Parathyroid adenoma (tissue), 2 donors: ENCODE measurements at regions not wholly inside any gene's neighbourhood (a gene's known extent, or its start where the extent isn't known, plus 50 kb on each side); places are given as distances from the start of the nearest gene placed in this dataset.
"Not testable (repeated sequence)": the region's sequence is repeated elsewhere in the genome, so short reads cannot be mapped to it uniquely, and the experiment has no call there.

Experiments
- H2AFZ ChIP-seq: fragments of 300-600 bp; sonication (generic); one replicate; pipeline ENCODE4 v1.7.0; 2017; ENCODE audit warnings: antibody characterized with exemption, mild to moderate bottlenecking
- H3K27ac ChIP-seq: fragments of 300-600 bp; sonication (generic); one replicate; pipeline ENCODE4 v1.7.0; 2017
- H3K27me3 ChIP-seq: fragments of 300-600 bp; sonication (generic); one replicate; pipeline ENCODE4 v1.7.0; 2017; ENCODE audit warnings: low read length; ENCODE audit not compliant: control insufficient read depth, insufficient read depth
- H3K36me3 ChIP-seq: fragments of 300-600 bp; sonication (generic); one replicate; pipeline ENCODE4 v1.7.0; 2017; ENCODE audit warnings: low read length; ENCODE audit not compliant: control insufficient read depth, insufficient read depth
- H3K4me1 ChIP-seq: fragments of 300-600 bp; sonication (generic); one replicate; pipeline ENCODE4 v1.7.0; 2017; ENCODE audit warnings: control low read depth
- H3K4me2 ChIP-seq: fragments of 300-600 bp; sonication (generic); one replicate; pipeline ENCODE4 v1.7.0; 2017; ENCODE audit warnings: low read length
- H3K4me3 ChIP-seq: fragments of 300-600 bp; sonication (generic); one replicate; pipeline ENCODE4 v1.7.0; 2017; ENCODE audit warnings: low read depth, low read length
- H3K79me2 ChIP-seq: fragments of 300-600 bp; sonication (generic); one replicate; pipeline ENCODE4 v1.7.0; 2017; ENCODE audit warnings: control low read depth
- H3K9ac ChIP-seq: fragments of 300-600 bp; sonication (generic); one replicate; pipeline ENCODE4 v1.7.0; 2017; ENCODE audit warnings: mild to moderate bottlenecking
- H3K9me3 ChIP-seq: fragments of 300-600 bp; sonication (generic); one replicate; pipeline ENCODE4 v1.7.0; 2017; ENCODE audit warnings: low read length; ENCODE audit not compliant: control insufficient read depth
- CTCF ChIP-seq: fragments of 300-600 bp; sonication (generic); IDR thresholded peaks from one replicate; pipeline ENCODE4 v1.7.0; 2017; ENCODE audit warnings: antibody characterized with exemption, mild to moderate bottlenecking
- donor health status: primary hyperparathyroidism.

DNA sequence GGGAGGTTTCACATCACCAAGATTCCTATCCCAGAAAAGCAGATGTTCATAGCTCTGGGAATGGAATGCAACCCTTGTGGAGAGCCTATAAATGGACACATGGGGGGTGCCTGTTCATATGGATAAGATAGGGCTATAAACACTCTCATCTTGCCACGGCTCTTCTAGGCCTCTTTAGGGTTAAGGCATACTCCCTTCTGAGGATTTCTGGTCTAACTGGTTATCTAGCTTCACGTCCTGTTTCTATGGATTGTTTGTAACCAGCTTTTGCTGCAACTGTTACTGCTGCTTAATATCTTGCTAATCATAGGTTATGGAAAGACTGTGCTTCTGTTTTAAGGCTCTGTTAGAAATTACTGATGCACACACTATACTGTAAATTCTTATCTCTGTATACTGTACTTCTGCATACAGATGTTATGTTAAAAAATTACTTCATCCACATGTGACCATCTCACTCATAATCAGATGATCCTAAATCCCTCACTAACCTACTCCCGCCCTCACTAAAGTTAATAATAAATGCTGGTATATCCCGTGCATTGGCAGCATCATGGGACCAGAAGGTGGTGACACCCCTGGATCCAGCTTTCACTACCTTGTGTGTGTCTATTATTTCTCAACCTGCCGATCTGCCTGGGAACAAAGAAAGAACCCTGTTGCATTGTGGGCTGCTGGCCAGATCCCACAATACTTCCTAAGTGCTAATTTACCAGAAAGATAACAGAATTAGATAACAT, 68.7 kb downstream of the PRKAB2 start:
- H3K27ac ChIP-seq, H3K36me3 ChIP-seq, H3K9me3 ChIP-seq: not testable (repeated sequence)

GRCh38 chr1:147099192-147099591, 73.1 kb downstream of the PRKAB2 start:
- Histone ChIP-seq H3K27me3 (no peaks in the 10 kb centered on the region), H2AFZ (no peak overlapping the region), H3K27ac (no peak overlapping the region), H3K4me3 (no peak overlapping the region), H3K36me3 (no peaks in the 10 kb centered on the region), H3K79me2 (no peaks in the 10 kb centered on the region), H3K4me1 (no peaks in the 10 kb centered on the region), H3K9me3 (no peaks in the 10 kb centered on the region), H3K9ac (no peak overlapping the region), H3K4me2 (no peak overlapping the region)
- no peak for TF ChIP-seq CTCF

More for the DNA sequence above, 68.7 kb downstream of the PRKAB2 start:
- not testable (repeated sequence) for H3K79me2 ChIP-seq, H2AFZ ChIP-seq, H3K4me3 ChIP-seq, H3K4me1 ChIP-seq, H3K4me2 ChIP-seq, H3K27me3 ChIP-seq, H3K9ac ChIP-seq

GRCh38 chr1:147098338-147098973, 73.8 kb downstream of the PRKAB2 start:
- H3K36me3 ChIP-seq, H3K4me3 ChIP-seq, H3K4me2 ChIP-seq, H3K9me3 ChIP-seq, H3K27me3 ChIP-seq, H3K79me2 ChIP-seq, H3K9ac ChIP-seq, H2AFZ ChIP-seq, H3K27ac ChIP-seq, H3K4me1 ChIP-seq: not testable (repeated sequence)

DNA sequence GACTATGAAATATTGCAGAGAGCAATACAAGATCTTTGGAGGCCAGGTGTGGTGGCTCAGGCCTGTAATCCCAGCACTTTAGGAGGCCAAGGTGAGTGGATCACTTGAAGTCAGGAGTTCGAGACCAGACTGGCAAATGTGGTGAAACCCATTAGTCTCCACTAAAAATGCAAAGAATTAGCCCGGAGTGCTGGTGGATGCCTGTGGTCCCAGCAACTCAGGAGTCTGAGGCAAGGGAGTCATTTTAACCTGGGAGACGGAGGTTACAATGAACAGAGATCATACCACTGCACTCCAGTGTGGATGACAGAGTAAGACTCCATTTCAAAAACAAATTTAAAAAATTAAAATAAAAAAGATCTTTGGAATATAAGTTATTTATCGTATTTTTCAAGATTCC, 76.6 kb downstream of the PRKAB2 start:
- H3K9me3 ChIP-seq: no peaks in the 10 kb centered on the region
- no peaks in the 10 kb centered on the region for H3K4me1 ChIP-seq
- H3K4me3 ChIP-seq: no peak overlapping the region
- H2AFZ ChIP-seq: no peak overlapping the region
- H3K27ac ChIP-seq: no peak overlapping the region
- H3K27me3 ChIP-seq: no peaks in the 10 kb centered on the region
- H3K9ac ChIP-seq: no peak overlapping the region
- TF ChIP-seq CTCF: no peak
- no peaks in the 10 kb centered on the region for H3K79me2 ChIP-seq
- H3K4me2 ChIP-seq: no peak overlapping the region
- no peaks in the 10 kb centered on the region for H3K36me3 ChIP-seq

DNA sequence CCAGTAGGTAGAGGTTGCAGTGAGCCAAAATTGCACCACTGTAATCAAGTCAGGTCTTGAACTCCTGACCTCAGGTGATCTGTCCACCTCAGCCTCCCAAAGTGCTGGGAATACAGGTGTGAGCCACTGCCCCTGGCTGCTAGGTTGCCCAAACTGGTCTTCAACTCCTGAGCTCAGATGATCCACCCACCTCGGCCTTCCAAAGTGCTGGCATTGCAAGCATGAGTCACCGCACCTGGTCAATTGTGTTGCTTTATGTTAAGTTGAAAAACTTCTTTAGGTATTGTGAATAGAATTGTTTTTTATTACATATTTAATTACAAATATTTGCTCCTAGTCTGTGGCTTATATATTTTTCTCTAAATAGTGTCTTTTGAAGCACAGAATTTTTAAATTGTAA, 80.5 kb downstream of the PRKAB2 start:
- Histone ChIP-seq H3K79me2 (no peaks in the 10 kb centered on the region), H3K9me3 (no peaks in the 10 kb centered on the region), H3K36me3 (no peaks in the 10 kb centered on the region), H3K4me3 (no peak overlapping the region), H3K27ac (no peak overlapping the region), H3K9ac (no peak overlapping the region), H2AFZ (no peak overlapping the region), H3K27me3 (no peaks in the 10 kb centered on the region), H3K4me2 (no peak overlapping the region), H3K4me1 (no peaks in the 10 kb centered on the region)
- no peak for TF ChIP-seq CTCF
